GM13976 (cell line): ENCODE measurements at regions not wholly inside any gene's neighbourhood (a gene's known extent, or its start where the extent isn't known, plus 50 kb on each side); places are given as distances from the start of the nearest gene placed in this dataset.

Source experiments
- DNase-seq: peaks from one replicate; pipeline ENCODE4 v3.0.0; 2012; ENCODE audit warnings: low spot score
- in situ Hi-C: fragments of 300-500 bp; cut with MboI; formaldehyde crosslinking; loops from one replicate; pipeline ENCODE4 v1.12.0; 2022; ENCODE audit warnings: low sequenced_read_pairs, mixed read lengths, inconsistent platforms; ENCODE audit not compliant: unreplicated experiment
- TF ChIP-seq, protein P1 (sequence below): IDR thresholded peaks from 2 replicates; pipeline ENCODE4 v1.5.1; 2012; ENCODE audit warnings: borderline replicate concordance, mild to moderate bottlenecking; ENCODE audit not compliant: insufficient read depth; ENCODE audit errors: extremely low read depth, missing control alignments, control extremely low read depth

DNA sequence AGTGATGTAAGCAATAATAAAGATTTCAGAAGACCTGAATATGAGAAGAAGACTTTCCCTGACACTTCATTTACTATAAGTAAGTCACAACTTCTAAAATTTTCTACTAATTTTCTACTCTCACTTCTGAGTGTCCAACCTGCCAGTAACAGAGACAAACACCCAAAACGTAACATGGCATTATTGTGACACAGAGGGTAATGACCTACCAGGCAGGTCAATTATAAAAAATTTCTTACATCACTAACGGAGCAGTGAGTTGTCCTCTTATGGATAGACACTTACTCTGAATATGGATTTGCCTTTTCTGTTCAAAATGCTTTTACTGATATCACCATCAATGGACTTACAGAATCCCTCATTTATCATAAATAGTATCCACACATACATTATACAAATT lies 405.9 kb upstream of the MAGEB16 start:
- in situ Hi-C loops = no loop called here
- TF ChIP-seq, protein P1, sequence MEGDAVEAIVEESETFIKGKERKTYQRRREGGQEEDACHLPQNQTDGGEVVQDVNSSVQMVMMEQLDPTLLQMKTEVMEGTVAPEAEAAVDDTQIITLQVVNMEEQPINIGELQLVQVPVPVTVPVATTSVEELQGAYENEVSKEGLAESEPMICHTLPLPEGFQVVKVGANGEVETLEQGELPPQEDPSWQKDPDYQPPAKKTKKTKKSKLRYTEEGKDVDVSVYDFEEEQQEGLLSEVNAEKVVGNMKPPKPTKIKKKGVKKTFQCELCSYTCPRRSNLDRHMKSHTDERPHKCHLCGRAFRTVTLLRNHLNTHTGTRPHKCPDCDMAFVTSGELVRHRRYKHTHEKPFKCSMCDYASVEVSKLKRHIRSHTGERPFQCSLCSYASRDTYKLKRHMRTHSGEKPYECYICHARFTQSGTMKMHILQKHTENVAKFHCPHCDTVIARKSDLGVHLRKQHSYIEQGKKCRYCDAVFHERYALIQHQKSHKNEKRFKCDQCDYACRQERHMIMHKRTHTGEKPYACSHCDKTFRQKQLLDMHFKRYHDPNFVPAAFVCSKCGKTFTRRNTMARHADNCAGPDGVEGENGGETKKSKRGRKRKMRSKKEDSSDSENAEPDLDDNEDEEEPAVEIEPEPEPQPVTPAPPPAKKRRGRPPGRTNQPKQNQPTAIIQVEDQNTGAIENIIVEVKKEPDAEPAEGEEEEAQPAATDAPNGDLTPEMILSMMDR = no peak
- no peak for DNase-seq

DNA sequence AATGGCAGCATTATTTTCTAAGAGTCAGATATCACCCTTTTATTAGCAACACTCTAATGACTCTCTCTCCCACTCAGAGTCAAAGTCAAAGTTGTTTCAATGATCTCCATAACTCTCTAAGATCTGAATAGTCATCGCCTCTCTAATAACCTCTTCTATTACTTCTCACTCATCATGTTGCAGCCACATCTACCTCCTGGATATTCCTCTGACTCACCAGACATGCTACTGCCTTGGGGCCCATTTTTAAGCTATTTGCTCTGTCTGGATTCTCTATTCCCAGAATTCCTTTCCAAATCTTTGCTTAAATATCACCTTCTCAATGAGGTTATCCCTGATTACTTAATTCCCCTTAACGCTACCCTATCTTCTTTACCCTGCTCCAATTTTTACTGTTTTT lies 391.8 kb upstream of the MAGEB16 start:
- TF ChIP-seq, protein P1 = no peak
- in situ Hi-C loops = no loop called here

DNA sequence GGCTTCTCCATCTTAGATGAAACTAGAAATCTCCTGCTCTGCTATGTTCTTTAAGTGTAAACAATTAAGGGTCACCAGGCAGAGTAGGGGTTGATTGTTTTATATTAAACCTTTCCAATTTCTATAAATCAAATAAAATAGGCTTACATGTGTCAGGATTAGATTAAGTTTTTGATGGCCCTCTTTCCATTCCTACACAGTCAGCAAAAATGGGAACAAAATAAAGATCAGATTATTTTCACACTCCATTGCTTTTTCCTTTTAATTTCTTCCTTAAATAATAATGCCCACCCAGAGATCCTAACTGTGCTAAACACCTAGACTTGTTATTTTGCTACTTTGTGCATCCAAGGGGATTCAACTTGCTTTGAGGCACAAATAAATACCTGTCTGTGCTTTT lies 381.4 kb upstream of the MAGEB16 start:
- DNase-seq = no peak
- TF ChIP-seq, protein P1 = no peak
- in situ Hi-C loops = no loop called here

More for the DNA sequence above, 391.8 kb upstream of the MAGEB16 start:
- DNase-seq = no peak

DNA sequence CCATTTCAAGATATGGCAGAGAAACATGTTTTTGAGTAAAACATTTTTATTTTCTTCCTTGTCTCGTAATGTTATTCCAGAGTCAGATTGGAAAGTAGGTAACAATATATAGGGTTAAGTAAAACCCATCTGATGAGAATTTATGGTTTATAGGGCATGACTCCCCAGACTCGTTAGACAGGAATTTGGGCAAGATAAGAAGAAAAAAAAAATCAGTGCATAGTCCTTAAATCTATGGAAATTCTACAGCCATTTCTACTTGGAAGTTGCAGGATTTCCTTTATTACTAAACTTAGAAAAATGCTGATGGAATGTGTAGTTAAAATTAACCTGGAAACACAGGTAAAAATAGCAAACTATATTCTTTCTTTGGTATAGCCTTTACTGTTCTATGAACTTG lies 366.1 kb upstream of the MAGEB16 start:
- DNase-seq = no peak
- in situ Hi-C loops = no loop called here
- TF ChIP-seq, protein P1 = no peak

DNA sequence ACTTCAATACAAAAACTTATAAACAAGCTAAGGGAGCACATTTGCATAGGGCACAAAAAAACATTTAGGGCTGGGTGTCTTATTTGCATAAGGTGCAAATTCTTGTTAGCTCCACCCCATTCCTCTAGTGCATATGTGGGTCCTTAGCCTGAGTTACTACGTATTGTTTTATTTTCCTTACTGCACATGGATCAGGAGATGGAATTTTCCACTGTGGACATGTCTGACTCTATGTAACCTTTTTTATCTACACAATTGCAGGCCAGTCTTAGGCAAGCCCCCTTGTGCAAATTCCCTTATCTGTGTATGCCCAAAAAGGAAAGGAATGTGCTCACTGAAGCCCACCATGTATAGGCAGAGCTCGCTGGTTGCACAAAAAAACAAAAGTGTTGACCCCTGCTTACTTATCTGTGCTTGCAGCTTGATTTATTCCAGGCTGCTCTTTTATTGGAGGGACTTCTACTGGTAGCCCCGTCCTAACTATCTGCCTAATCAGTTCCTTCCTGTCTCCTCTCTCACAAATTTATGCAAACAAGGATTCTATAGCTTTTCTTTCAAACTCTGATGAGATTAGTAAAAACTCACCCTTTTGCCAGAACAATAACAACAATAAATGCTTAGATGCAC lies 359.0 kb upstream of the MAGEB16 start:
- DNase-seq = no peak
- in situ Hi-C loops = no loop called here
- TF ChIP-seq, protein P1 = no peak

DNA sequence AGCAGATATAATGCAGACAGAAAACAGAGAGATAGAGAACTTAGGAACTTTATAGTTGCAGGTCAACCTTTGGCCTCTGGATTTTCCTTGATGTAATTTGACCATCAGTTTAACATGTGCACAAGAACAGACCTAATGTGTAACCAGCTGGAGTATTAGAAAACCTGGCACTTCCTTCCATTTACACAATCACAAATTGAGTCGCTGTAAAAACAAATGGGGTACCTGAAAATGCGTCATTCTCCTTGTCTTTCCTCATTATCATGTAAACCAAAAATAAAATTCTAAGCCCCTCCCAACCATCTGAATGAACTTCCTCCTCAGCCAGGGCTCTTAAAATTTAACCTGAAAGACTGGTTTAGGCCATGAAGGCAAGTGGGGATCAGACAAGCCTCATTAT lies 358.4 kb upstream of the MAGEB16 start:
- TF ChIP-seq, protein P1 = no peak
- no peak for DNase-seq
- in situ Hi-C loops = no loop called here
